22Rv1 (cell line): ENCODE measurements at regions not wholly inside any gene's neighbourhood (a gene's known extent, or its start where the extent isn't known, plus 50 kb on each side); places are given as distances from the start of the nearest gene placed in this dataset.
"Not testable (repeated sequence)": the region's sequence is repeated elsewhere in the genome, so short reads cannot be mapped to it uniquely, and the experiment has no call there.

ENCODE experiments used
- H3K27ac ChIP-seq: fragments of 450-650 bp; 2 replicates; pipeline ENCODE4 v1.5.1; 2017
- ZFX ChIP-seq: fragments of 450-650 bp; IDR thresholded peaks from 2 replicates; pipeline ENCODE4 v1.6.1; 2017; ENCODE audit warnings: antibody characterized with exemption, borderline replicate concordance
- TF ChIP-seq, protein P1 (sequence below): fragments of 450-650 bp; IDR thresholded peaks from 2 replicates; pipeline ENCODE4 v1.5.1; 2017; ENCODE audit warnings: mild to moderate bottlenecking

DNA sequence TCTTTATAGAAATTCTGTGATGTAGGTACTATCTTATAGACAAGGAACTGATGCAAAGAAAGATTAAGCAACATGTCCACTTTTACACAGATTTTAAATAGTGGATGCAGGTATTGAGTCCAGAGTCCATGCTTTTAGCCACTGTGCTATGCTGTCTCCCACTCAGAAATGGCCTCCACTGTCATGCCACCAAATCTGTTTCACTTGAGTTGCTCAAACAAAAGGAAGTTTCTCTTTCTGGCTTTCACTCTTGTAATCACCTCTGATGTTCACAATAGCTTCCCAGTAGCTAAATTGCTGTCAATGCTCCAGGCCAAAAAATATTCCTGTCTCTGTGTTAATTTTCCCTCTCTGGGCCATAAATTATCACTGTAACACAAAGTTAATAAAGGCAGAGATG lies 77.0 kb upstream of the RASA1 start:
- no peak overlapping the region for H3K27ac ChIP-seq
- no peak for TF ChIP-seq ZFX
- TF ChIP-seq, protein P1, sequence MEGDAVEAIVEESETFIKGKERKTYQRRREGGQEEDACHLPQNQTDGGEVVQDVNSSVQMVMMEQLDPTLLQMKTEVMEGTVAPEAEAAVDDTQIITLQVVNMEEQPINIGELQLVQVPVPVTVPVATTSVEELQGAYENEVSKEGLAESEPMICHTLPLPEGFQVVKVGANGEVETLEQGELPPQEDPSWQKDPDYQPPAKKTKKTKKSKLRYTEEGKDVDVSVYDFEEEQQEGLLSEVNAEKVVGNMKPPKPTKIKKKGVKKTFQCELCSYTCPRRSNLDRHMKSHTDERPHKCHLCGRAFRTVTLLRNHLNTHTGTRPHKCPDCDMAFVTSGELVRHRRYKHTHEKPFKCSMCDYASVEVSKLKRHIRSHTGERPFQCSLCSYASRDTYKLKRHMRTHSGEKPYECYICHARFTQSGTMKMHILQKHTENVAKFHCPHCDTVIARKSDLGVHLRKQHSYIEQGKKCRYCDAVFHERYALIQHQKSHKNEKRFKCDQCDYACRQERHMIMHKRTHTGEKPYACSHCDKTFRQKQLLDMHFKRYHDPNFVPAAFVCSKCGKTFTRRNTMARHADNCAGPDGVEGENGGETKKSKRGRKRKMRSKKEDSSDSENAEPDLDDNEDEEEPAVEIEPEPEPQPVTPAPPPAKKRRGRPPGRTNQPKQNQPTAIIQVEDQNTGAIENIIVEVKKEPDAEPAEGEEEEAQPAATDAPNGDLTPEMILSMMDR = no peak

DNA sequence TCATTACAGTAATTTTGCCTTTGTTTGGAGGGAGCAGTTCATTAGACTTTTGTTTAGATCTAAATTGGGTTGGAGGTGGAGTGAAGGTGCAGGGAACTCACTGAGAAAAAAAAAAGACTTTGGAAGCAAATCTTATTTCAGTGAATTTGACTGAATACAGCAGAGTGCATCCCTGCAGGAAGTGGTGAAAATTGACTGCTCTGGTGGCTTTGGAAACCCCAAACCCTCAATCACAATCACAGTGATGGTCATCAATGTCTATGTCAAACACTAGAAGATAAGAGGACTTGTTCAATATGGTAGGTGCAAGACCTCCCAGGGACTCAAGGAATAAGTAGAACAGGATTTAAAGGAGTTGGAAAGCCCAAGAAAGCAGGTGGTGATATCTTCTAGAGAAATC lies 76.0 kb upstream of the RASA1 start:
- no peak overlapping the region for H3K27ac ChIP-seq
- no peak for TF ChIP-seq ZFX
- TF ChIP-seq, protein P1 = no peak

DNA sequence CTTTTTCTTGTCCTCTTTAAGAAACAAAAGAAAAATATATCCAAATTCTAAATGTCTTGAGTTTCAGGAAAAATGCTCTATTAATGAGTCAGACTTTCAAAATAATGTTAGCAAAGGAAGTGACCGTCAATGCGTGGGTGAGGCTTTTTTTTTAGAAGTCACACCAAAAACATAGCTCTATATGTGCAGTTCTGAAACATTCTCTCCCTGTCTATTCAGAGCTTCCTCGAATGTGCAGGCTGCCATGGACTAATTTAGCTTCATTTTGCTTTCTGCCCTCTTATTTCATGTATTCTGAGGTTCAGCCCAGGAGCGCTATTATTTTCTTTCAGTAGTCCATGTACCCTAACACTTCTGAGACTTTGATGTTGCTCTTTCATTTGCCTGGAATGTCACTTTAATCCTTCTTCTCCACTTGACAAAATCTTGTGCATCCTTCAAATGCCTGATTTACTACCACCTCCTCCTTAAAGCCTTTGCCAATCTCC lies 72.5 kb upstream of the RASA1 start:
- H3K27ac ChIP-seq = no peak overlapping the region
- TF ChIP-seq, protein P1 = no peak
- TF ChIP-seq ZFX = no peak

DNA sequence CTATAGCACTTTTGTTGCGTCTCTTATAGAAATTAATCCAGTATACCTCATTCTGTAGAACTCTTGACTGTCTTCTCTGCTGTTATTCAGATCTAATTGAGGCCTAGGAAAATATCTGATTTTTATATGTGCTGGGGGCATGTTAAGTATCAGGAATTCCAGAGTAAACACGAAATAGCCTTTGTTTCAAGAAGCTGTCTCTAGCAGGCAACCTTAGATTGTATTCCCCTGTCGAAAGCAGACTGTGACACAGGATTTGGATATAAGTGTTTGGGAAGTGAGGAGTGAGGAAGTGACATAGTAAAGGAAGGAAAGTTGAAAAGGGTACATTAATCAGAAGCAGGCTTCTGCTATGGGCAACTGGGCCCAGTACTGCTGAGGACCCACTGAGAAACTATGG lies 72.1 kb upstream of the RASA1 start:
- no peak overlapping the region for H3K27ac ChIP-seq
- TF ChIP-seq, protein P1 = no peak
- TF ChIP-seq ZFX = no peak

DNA sequence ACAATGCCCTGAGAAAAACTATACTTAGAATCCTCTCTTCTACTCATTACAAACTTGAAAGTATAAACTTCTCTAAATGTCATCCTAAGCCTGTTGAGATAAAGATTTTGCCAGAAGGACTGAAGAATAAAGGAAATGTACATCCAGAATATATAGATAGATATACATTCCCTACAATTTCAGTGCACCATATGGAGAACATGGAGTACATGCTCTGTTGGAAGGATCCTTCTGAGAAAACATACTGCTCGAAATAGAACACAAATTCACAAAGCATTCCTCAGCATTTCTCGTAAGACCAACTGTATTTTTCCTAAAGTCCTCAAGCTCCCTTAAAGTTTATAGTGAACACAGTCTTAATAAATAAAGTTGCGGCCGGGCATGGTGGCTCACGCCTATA lies 69.7 kb upstream of the RASA1 start:
- TF ChIP-seq ZFX = no peak
- TF ChIP-seq, protein P1 = no peak
- no peak overlapping the region for H3K27ac ChIP-seq

DNA sequence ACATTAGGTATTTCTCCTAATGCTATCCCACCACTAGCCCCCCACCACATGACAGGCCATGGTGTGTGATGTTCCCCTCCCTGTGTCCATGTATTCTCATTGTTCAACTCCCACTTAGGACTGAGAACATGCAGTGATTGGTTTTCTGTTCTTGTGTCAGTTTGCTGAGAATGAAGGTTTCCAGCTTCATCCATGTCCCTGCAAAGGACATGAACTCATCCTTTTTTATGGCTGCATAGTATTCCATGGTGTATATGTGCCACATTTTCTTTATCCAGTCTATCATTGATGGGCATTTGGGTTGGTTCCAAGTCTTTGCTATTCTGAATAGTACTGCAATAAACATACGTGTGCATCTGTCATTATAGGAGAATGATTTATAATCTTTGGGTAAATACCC lies 68.4 kb upstream of the RASA1 start:
- not testable (repeated sequence) for H3K27ac ChIP-seq

DNA sequence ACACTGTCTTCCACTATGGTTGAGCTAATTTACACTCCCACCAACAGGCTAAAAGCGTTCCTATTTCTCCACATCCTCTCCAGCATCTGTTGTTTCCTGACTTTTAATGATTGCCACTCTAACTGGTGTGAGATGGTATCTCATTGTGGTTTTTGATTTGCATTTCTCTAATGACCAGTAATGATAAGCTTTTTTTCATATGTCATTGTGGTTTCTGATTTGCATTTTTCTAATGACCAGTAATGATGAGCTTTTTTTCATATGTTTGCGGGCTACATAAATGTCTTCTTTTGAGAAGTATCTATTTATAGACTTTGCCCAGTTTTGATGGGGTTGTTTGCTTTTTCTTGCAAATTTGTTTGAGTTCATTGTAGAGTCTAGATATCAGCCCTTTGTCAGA lies 68.0 kb upstream of the RASA1 start:
- H3K27ac ChIP-seq = not testable (repeated sequence)

DNA sequence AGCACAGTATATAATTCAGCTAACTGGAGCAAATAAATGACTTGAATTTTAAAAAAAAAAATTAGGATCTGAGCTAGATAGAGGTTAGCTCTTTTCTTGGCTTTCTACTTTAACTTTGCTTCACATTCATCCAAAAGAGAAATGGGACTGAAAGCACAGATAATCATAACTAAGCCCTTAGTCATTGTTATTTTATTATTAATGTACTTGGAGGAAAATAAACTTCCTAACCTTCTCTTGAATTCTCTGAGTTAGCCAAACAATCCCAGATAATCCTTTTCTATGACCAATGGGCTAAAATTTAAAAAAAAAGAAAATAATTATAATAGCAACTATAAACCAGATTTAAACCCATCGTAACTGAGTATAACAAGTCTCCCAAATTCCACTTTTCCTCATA lies 57.6 kb upstream of the RASA1 start:
- TF ChIP-seq ZFX = no peak
- TF ChIP-seq, protein P1 = no peak
- no peak overlapping the region for H3K27ac ChIP-seq
